ENCODE measurements at regions not wholly inside any gene's neighbourhood (a gene's known extent, or its start where the extent isn't known, plus 50 kb on each side); places are given as distances from the start of the nearest gene placed in this dataset.

DNA sequence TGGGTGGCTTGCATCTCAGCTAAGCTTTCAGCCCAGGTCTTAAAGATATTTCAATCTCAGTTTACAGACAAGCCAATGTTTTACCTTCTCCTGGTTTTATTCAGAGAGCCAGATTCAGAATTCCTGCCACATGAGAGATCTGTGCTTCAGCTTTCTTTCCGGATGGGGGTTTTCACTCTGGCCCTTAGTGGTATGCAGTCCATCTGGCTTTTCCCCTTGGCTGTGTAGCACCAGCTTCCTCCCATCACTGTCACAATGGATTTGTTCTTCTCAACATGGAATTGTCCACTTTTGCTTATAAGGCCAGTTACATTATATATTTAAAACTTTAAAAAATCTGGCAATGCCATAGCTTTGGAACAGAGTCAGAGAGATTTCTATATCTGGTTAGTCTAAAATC lies 303.9 kb downstream of the ETS1 start:
- H3K27ac ChIP-seq: no peak overlapping the region
- no peak for TF ChIP-seq FOSL2 (IDR thresholded peaks at IDR 0.05)
- TF ChIP-seq FOSL2 (CRISPR knock-in tag; IDR thresholded peaks at IDR 0.05): no peak
- no peak for TF ChIP-seq RNF2 (IDR thresholded peaks at IDR 0.05; ENCODE audit: borderline replicate concordance, low read depth)
- TF ChIP-seq, protein P1, sequence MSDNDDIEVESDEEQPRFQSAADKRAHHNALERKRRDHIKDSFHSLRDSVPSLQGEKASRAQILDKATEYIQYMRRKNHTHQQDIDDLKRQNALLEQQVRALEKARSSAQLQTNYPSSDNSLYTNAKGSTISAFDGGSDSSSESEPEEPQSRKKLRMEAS (IDR thresholded peaks at IDR 0.05): no peak
- TF ChIP-seq MAZ (IDR thresholded peaks at IDR 0.05; ENCODE audit: borderline replicate concordance, low read depth, low read length): no peak
- H3K4me3 ChIP-seq: no peak overlapping the region
- WGBS (ENCODE audit: missing lambda C conversion rate): 88% methylated on average over 1 of the region's 1 CpG
- H3K9me3 ChIP-seq: no peaks in the 10 kb centered on the region
- H3K4me1 ChIP-seq: no peaks in the 10 kb centered on the region
- H3K4me2 ChIP-seq: no peak overlapping the region
- ATAC-seq (no peak), FAIRE-seq (no peak), DNase-seq (ENCODE audit: low read depth in 1 of 2, low spot score in 1 of 2) (no peak)
- ChIA-PET POLR2A (no interaction called here), CTCF (interaction anchor here (0.7 to 2.3 kb wide), 6 partner anchors 12 to 349 kb away, joined by 3 to 10 read pairs (median 4); partner anchors contain the start of gene ETS1)

DNA sequence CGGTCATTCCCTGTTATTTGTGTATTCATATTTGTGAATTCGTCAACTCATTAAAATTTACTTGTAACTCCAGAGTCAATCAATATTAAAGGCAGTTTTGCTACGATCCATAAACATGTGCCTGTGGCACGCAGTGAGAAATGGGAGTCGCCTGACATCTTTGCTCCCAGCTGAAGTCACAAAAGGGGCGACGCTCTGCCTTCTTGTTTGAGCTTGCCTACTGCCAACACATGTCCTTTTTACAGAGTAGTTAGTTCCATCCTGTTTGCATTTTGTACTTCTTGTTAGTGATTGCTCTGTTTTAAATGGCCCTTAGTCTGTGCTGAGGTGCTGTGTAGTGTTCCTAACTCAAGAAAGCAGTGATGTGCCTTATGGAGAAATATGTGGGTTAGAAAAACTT lies 305.3 kb downstream of the ETS1 start:
- Histone ChIP-seq H3K4me3 (no peak overlapping the region), H3K4me2 (no peak overlapping the region), H3K27ac (no peak overlapping the region), H3K9me3 (no peaks in the 10 kb centered on the region), H3K4me1 (no peaks in the 10 kb centered on the region)
- 85% methylated on average over 7 of the region's 7 CpGs for WGBS (ENCODE audit: missing lambda C conversion rate)
- CTCF ChIA-PET: no interaction called here
- no peak for ATAC-seq
- FAIRE-seq: no peak
- POLR2A ChIA-PET: no interaction called here
- no peak for DNase-seq (ENCODE audit: low read depth in 1 of 2, low spot score in 1 of 2)
- TF ChIP-seq MAZ (IDR thresholded peaks at IDR 0.05; ENCODE audit: borderline replicate concordance, low read depth, low read length) (no peak), ZSCAN20 (CRISPR knock-in tag; IDR thresholded peaks at IDR 0.05) (no peak), POLR2A (IDR thresholded peaks at IDR 0.05; ENCODE audit: low read length) (no peak), EP300 (IDR thresholded peaks at IDR 0.05) (no peak), HOXB5 (CRISPR knock-in tag; IDR thresholded peaks at IDR 0.05) (no peak), HOXB13 (CRISPR knock-in tag; IDR thresholded peaks at IDR 0.05; ENCODE audit: low read depth) (no peak), RFX5 (IDR thresholded peaks at IDR 0.05) (no peak), CEBPB (IDR thresholded peaks at IDR 0.05) (no peak), ZNF302 (CRISPR knock-in tag; IDR thresholded peaks at IDR 0.05) (no peak), CBX8 (IDR thresholded peaks at IDR 0.05) (no peak), ESRRA (IDR thresholded peaks at IDR 0.05; ENCODE audit: borderline replicate concordance, low read length) (no peak), CHD2 (IDR thresholded peaks at IDR 0.05; ENCODE audit: low read length, partially characterized antibody) (no peak), BHLHE40 (IDR thresholded peaks at IDR 0.05; ENCODE audit: low read depth, low read length) (no peak), USF2 (IDR thresholded peaks at IDR 0.05) (no peak), HOXA7 (CRISPR knock-in tag; IDR thresholded peaks at IDR 0.05) (no peak), KDM1A (IDR thresholded peaks at IDR 0.05; ENCODE audit: low read depth) (no peak), POLR2AphosphoS2 (conservative IDR thresholded peaks at IDR 0.05; ENCODE audit: low read length) (no peak)
- TF ChIP-seq, protein P2, sequence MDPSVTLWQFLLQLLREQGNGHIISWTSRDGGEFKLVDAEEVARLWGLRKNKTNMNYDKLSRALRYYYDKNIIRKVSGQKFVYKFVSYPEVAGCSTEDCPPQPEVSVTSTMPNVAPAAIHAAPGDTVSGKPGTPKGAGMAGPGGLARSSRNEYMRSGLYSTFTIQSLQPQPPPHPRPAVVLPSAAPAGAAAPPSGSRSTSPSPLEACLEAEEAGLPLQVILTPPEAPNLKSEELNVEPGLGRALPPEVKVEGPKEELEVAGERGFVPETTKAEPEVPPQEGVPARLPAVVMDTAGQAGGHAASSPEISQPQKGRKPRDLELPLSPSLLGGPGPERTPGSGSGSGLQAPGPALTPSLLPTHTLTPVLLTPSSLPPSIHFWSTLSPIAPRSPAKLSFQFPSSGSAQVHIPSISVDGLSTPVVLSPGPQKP (IDR thresholded peaks at IDR 0.05; ENCODE audit: low read depth, low read length): no peak

DNA sequence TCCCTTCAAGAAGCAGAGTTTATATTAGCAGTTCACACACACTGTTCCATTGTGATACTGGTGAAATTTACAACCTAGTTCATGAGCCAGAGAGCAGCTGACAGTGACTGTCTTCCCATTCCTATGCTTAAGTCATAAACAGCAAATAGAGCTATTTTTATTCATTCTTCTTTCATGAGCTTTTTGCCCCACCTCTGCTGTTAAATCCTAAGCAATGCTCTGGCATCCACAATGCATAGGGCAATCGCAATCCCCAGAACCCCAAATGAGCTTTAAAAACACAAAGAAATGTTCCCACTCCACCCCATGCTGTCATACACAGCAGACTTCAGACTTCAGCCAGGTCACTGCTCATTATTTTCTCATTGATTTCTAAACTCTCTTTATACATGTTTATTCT lies 307.5 kb downstream of the ETS1 start:
- Histone ChIP-seq H3K4me1 (no peaks in the 10 kb centered on the region), H3K4me3 (no peak overlapping the region), H3K27ac (no peak overlapping the region), H3K9me3 (no peaks in the 10 kb centered on the region), H3K4me2 (no peak overlapping the region)
- ChIA-PET CTCF (interaction anchor here (0.9 to 1.6 kb wide), 4 partner anchors 10 to 351 kb away, joined by 3 to 5 read pairs (median 4); no protein-coding TSS in a partner anchor), POLR2A (no interaction called here)
- FAIRE-seq (no peak), ATAC-seq (no peak), DNase-seq (ENCODE audit: low read depth in 1 of 2, low spot score in 1 of 2) (no peak)
- 52% methylated on average over 1 of the region's 1 CpG for WGBS (ENCODE audit: missing lambda C conversion rate)
- TF ChIP-seq PHF8 (IDR thresholded peaks at IDR 0.05; ENCODE audit: borderline replicate concordance, low read depth): no peak
- no peak for TF ChIP-seq EHF (CRISPR knock-in tag; IDR thresholded peaks at IDR 0.05)
- no peak for TF ChIP-seq CBX2 (IDR thresholded peaks at IDR 0.05; ENCODE audit: borderline replicate concordance, low read depth)
- TF ChIP-seq ZC3H11A (IDR thresholded peaks at IDR 0.05): no peak
- TF ChIP-seq HOXB13 (CRISPR knock-in tag; IDR thresholded peaks at IDR 0.05; ENCODE audit: low read depth): no peak
- TF ChIP-seq EP300 (IDR thresholded peaks at IDR 0.05): no peak
- TF ChIP-seq, protein P2 (IDR thresholded peaks at IDR 0.05; ENCODE audit: low read depth, low read length): no peak
- no peak for TF ChIP-seq EHMT2 (IDR thresholded peaks at IDR 0.05; ENCODE audit: low read depth)
- no peak for TF ChIP-seq POLR2AphosphoS2 (conservative IDR thresholded peaks at IDR 0.05; ENCODE audit: low read length)
- no peak for TF ChIP-seq KDM1A (IDR thresholded peaks at IDR 0.05; ENCODE audit: low read depth)
- no peak for TF ChIP-seq CEBPB (IDR thresholded peaks at IDR 0.05)
- no peak for TF ChIP-seq CHD2 (IDR thresholded peaks at IDR 0.05; ENCODE audit: low read length, partially characterized antibody)
